ENCODE measurements at regions not wholly inside any gene's neighbourhood (a gene's known extent, or its start where the extent isn't known, plus 50 kb on each side); places are given as distances from the start of the nearest gene placed in this dataset.

DNA sequence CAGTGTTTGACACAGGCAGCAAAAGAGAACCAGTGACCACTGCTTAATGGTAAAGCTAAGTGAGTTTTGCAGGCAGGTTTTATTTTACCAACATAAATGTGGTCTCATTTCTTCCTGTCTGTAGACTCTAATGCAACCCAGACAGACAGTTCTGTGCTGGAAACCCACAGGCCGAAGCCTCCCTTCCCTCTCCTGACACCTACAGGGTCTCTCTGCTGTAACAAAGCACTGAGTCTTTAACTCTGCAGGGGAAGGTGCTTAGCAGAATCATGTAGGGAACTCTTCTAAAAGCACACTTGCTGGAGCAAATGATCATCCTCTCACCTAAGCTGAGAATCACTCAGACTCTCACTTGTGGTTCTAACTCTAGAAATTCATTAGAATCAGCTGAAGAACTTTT is 200.3 kb downstream of the KBTBD8 start:
- Histone ChIP-seq H3K27me3 (no peaks in the 10 kb centered on the region), H3K4me3 (no peak overlapping the region), H3K36me3 (no peaks in the 10 kb centered on the region), H3K27ac (no peak overlapping the region), H3K9me3 (no peaks in the 10 kb centered on the region), H3K4me1 (no peaks in the 10 kb centered on the region)
- TF ChIP-seq EP300 (IDR thresholded peaks at IDR 0.05; ENCODE audit: low read depth) (no peak), POLR2A (IDR thresholded peaks at IDR 0.05) (no peak), POLR2AphosphoS5 (IDR thresholded peaks at IDR 0.05) (no peak)
- TF ChIP-seq, protein P1, sequence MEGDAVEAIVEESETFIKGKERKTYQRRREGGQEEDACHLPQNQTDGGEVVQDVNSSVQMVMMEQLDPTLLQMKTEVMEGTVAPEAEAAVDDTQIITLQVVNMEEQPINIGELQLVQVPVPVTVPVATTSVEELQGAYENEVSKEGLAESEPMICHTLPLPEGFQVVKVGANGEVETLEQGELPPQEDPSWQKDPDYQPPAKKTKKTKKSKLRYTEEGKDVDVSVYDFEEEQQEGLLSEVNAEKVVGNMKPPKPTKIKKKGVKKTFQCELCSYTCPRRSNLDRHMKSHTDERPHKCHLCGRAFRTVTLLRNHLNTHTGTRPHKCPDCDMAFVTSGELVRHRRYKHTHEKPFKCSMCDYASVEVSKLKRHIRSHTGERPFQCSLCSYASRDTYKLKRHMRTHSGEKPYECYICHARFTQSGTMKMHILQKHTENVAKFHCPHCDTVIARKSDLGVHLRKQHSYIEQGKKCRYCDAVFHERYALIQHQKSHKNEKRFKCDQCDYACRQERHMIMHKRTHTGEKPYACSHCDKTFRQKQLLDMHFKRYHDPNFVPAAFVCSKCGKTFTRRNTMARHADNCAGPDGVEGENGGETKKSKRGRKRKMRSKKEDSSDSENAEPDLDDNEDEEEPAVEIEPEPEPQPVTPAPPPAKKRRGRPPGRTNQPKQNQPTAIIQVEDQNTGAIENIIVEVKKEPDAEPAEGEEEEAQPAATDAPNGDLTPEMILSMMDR (IDR thresholded peaks at IDR 0.05), result no peak
- intact Hi-C loops (cut with DNase I; ENCODE audit: low total_unique reads) (no loop called here), in situ Hi-C loops (cut with MboI; ENCODE audit: low pct_ligation_motif_present in 1 of 4, low pct_unique_long_range_greater_than_20kb in 1 of 4, low sequenced_read_pairs in 3 of 4) (no loop called here)
- no peak for DNase-seq
- 82% methylated on average over 1 of the region's 1 CpG; no CpG with 5 or more reads in 1 of the 2 donors for WGBS, 2 donors (ENCODE audit: low coverage in 1 of 2)

DNA sequence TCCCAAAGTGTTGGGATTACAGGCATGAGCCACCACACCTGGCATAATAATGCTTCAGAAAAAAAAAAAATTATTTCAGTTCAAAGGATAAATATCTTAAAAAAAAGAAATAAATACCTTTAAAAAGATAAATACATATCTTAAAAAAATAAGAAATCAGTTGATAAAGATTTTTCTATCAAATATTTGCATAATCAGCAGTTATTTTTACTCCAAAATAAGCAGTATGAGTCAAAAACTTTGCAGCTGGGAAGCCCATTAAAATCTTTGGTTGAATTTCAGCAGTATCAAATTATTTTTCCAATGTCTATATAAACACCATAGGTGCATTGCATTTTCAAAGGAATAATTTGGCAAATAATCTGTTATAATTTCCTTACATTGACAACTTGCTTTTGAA is 202.5 kb downstream of the KBTBD8 start:
- H3K9me3 ChIP-seq, result no peaks in the 10 kb centered on the region
- H3K27me3 ChIP-seq, result no peaks in the 10 kb centered on the region
- H3K4me3 ChIP-seq, result no peak overlapping the region
- DNase-seq, result no peak
- no peaks in the 10 kb centered on the region for H3K4me1 ChIP-seq
- H3K27ac ChIP-seq, result no peak overlapping the region
- H3K36me3 ChIP-seq, result no peaks in the 10 kb centered on the region
- no peak for TF ChIP-seq EP300 (IDR thresholded peaks at IDR 0.05; ENCODE audit: low read depth)
- TF ChIP-seq POLR2A (IDR thresholded peaks at IDR 0.05), result no peak
- TF ChIP-seq POLR2AphosphoS5 (IDR thresholded peaks at IDR 0.05), result no peak
- TF ChIP-seq, protein P1 (IDR thresholded peaks at IDR 0.05), result no peak
- in situ Hi-C loops (cut with MboI; ENCODE audit: low pct_ligation_motif_present in 1 of 4, low pct_unique_long_range_greater_than_20kb in 1 of 4, low sequenced_read_pairs in 3 of 4) (no loop called here), intact Hi-C loops (cut with DNase I; ENCODE audit: low total_unique reads) (no loop called here)

DNA sequence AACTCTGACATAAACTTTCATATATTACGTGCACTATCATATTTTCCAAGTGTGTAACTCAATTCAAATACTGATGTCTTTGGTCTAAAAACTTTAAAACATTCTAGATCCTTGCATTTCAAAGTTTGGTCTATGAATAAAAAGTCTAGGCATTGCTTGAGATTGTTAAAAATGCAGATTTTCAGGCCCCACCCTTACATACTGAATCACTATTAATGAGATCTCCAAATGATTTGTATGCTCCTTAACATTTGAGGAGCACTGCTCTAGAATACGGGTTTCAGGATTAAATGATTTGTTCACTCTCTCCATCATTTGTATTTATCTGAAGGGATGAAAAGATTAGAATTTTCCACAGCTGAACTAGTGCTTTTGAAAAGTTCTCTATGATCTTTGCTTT is 202.9 kb downstream of the KBTBD8 start:
- TF ChIP-seq POLR2A (IDR thresholded peaks at IDR 0.05) (no peak), POLR2AphosphoS5 (IDR thresholded peaks at IDR 0.05) (no peak), EP300 (IDR thresholded peaks at IDR 0.05; ENCODE audit: low read depth) (no peak)
- TF ChIP-seq, protein P1 (IDR thresholded peaks at IDR 0.05), result no peak
- Histone ChIP-seq H3K27ac (no peak overlapping the region), H3K27me3 (no peaks in the 10 kb centered on the region), H3K36me3 (no peaks in the 10 kb centered on the region), H3K4me3 (no peak overlapping the region), H3K4me1 (no peaks in the 10 kb centered on the region), H3K9me3 (no peaks in the 10 kb centered on the region)
- in situ Hi-C loops (cut with MboI; ENCODE audit: low pct_ligation_motif_present in 1 of 4, low pct_unique_long_range_greater_than_20kb in 1 of 4, low sequenced_read_pairs in 3 of 4), result no loop called here
- intact Hi-C loops (cut with DNase I; ENCODE audit: low total_unique reads), result no loop called here
- DNase-seq, result no peak
- 88 to 100% methylated on average over 2 of the region's 2 CpGs for WGBS, 2 donors (ENCODE audit: low coverage in 1 of 2)

DNA sequence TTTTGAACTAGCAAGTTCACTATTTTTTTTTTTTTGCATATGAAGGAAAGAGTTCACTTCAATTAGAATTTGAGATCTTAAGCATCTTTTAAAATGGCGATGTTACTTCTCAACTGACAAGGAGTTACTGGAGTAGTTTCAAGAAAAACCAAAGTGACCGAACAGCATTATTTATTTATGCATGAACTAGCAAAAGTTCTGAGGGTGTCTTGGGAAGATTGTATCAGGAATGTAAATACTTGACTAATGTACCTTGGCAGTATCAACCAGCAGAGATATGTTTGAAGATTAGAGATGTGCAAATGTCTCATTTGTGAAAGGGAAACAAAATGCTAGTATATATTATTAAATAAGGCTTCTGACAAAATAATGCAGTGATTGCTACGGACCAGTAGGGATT is 203.9 kb downstream of the KBTBD8 start:
- no peaks in the 10 kb centered on the region for H3K27me3 ChIP-seq
- no peaks in the 10 kb centered on the region for H3K4me1 ChIP-seq
- no peaks in the 10 kb centered on the region for H3K36me3 ChIP-seq
- WGBS, 2 donors (ENCODE audit: low coverage in 1 of 2), result 74 to 76% methylated on average over 3 of the region's 3 CpGs
- H3K9me3 ChIP-seq, result no peaks in the 10 kb centered on the region
- TF ChIP-seq POLR2A (IDR thresholded peaks at IDR 0.05) (no peak), POLR2AphosphoS5 (IDR thresholded peaks at IDR 0.05) (no peak), EP300 (IDR thresholded peaks at IDR 0.05; ENCODE audit: low read depth) (no peak)
- TF ChIP-seq, protein P1 (IDR thresholded peaks at IDR 0.05), result no peak
- in situ Hi-C loops (cut with MboI; ENCODE audit: low pct_ligation_motif_present in 1 of 4, low pct_unique_long_range_greater_than_20kb in 1 of 4, low sequenced_read_pairs in 3 of 4), result no loop called here
- H3K27ac ChIP-seq, result no peak overlapping the region
- DNase-seq, result no peak
- intact Hi-C loops (cut with DNase I; ENCODE audit: low total_unique reads), result no loop called here
- no peak overlapping the region for H3K4me3 ChIP-seq

Measured in transverse colon (tissue), 4 donors.